Posterior vena cava (tissue), 2 donors: ENCODE measurements at regions not wholly inside any gene's neighbourhood (a gene's known extent, or its start where the extent isn't known, plus 50 kb on each side); places are given as distances from the start of the nearest gene placed in this dataset.

Experiments
- DNase-seq: peaks from one replicate; pipeline ENCODE4 v3.0.0-alpha.2; 2020; ENCODE audit warnings: low spot score
- intact Hi-C, 2 donors: fragments of 100-400 bp; cut with DNase I; formaldehyde crosslinking; loops; one replicate each; pipeline versions ENCODE4 v1.14.1 to v1.14.2; 2022 to 2023
- donor health status: DM: yes; HTN: yes; CAD: no.
- donor health status: DM: yes; HTN: yes; CAD: no.

GRCh38 chr12:61808856-61809255 lies 451.3 kb upstream of the USP15 start:
- intact Hi-C loops: no loop called here
- no peak for DNase-seq

GRCh38 chr12:61810486-61810885 lies 449.7 kb upstream of the USP15 start:
- intact Hi-C loops: no loop called here
- no peak for DNase-seq

DNA sequence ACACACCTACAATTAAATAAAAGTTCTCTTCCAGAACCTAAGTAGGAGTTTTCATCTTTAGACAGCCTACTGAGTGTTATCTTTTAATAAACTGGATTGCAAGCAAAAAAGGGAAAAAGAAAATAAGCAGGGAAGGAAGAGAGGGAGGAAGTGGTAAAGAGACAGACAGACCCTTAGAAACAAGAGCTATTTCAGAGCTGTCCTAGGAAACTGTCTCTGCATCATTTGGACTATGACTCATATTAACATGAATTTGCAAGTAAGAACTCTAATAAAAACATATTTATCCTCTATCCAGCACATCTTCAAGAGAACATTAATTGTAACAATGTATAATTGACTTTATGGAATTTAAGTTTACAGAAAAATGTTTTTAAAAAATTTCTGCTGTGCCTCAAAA lies 438.8 kb upstream of the USP15 start:
- intact Hi-C loops: no loop called here
- DNase-seq: no peak

DNA sequence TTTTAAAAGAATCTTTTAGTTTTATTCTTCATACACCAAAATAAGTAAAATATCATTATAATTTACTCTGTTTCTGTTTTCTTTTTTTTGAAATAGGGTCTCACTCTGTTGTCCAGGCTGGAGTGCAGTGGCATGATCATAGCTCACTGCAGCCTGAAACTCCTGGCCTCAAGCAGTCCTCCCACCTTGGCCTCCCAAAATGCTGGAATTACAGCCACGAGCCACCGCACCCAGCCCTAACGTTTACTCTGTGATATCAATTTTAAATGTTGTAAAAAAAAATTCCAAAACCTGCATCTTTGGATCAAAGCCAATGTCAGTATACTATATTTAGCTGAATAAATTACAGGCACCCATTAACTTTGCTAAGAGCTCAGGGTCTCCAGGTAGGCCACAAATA lies 437.1 kb upstream of the USP15 start:
- intact Hi-C loops: no loop called here
- no peak for DNase-seq

DNA sequence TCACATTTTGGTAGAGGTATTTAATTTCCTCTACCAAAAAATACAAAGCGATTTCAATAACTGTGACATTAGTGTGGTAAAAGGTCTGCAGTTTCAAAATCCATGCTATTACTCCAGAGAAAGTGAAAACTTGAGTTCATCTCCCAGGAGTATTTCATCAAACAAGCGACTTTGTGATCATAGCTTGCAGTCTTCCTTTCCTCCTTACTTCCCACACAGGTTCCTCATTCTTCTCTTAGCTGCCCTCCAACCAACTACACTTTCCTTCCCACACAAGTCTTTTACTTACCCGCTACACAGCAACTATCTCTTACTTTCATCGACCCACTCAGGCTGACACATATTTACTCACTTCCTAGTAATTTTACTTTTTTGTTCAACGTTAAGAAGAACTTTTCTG lies 413.4 kb upstream of the USP15 start:
- no peak for DNase-seq
- intact Hi-C loops: no loop called here

GRCh38 chr12:61848893-61849292 lies 411.3 kb upstream of the USP15 start:
- no peak for DNase-seq
- intact Hi-C loops: no loop called here

GRCh38 chr12:61853945-61854344 lies 406.3 kb upstream of the USP15 start:
- intact Hi-C loops: no loop called here
- DNase-seq: no peak

GRCh38 chr12:61854902-61855301 lies 405.3 kb upstream of the USP15 start:
- no peak for DNase-seq
- intact Hi-C loops: no loop called here

DNA sequence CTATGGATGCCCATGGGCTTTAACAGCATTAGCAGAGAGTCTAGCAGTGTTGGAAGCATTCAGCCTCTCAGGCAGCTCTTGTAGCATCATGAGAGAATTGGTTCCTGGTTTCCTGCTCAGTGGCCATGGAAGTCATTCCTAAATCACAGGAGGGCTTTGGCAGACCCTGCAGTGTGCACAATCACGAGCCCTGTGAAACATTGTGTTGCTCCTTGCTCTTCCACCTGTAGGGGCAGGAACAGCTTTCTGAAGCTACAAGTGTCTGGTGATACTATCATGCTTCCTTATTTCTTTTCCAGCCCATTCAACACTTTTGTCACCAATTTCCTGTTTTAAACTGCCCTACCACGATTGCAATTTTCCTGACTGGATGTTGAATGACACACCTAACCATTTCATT lies 402.2 kb upstream of the USP15 start:
- intact Hi-C loops: no loop called here
- DNase-seq: no peak

- intact Hi-C loops: no loop called here
- DNase-seq: no peak
These were observed 399.8 kb upstream of the USP15 start for GRCh38 chr12:61860451-61860850.

GRCh38 chr12:61862986-61863385 lies 397.2 kb upstream of the USP15 start:
- intact Hi-C loops: no loop called here
- no peak for DNase-seq

GRCh38 chr12:61863811-61864210 lies 396.4 kb upstream of the USP15 start:
- intact Hi-C loops: no loop called here
- DNase-seq: no peak

GRCh38 chr12:61869796-61870195 lies 390.4 kb upstream of the USP15 start:
- intact Hi-C loops: no loop called here
- DNase-seq: no peak

- intact Hi-C loops: no loop called here
- no peak for DNase-seq
These were observed 389.3 kb upstream of the USP15 start for GRCh38 chr12:61870658-61871484.

DNA sequence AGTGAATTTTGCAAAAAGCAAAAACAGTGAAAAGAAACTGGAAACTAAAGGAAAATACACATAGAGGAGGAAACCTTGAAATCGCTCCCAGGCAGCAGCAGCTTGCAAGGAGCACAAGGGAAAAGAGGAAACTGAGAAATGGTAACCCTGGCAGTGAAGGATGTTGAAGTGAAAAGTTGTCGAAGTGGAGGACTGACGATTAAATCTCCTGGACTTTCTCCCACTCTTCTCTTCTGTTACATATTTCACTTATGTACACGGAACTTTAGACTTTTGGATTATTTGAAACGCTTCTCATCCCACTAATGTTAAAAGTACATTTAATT lies 388.8 kb upstream of the USP15 start:
- intact Hi-C loops: no loop called here
- no peak for DNase-seq

GRCh38 chr12:61879229-61879628 lies 381.0 kb upstream of the USP15 start:
- peak; percentile 77 for DNase-seq
- intact Hi-C loops: no loop called here

- intact Hi-C loops: no loop called here
These were observed 380.0 kb upstream of the USP15 start for GRCh38 chr12:61880186-61880585.

DNA sequence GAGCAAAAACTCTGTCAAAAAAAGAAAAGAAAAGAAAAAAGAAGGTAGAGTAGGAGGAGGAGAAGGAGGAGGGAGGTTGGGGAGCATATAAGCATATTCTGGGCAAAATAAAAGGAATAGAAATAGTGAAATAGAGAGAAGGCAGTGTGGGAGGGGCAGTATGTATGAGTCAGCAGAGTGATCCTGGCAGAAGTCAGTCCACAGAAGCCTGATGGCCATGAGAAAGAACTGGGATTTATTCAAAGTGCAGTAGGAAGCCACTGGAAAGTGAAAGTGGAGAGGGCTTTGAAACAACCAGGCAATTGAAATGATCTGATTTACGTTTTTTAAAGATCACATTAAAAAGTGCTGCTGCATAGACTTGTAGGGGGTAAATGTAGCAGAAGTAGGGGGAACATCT lies 368.6 kb upstream of the USP15 start:
- no peak for DNase-seq
- intact Hi-C loops: no loop called here

More at GRCh38 chr12:61880186-61880585, 380.0 kb upstream of the USP15 start:
- DNase-seq: peak; percentile 59

DNA sequence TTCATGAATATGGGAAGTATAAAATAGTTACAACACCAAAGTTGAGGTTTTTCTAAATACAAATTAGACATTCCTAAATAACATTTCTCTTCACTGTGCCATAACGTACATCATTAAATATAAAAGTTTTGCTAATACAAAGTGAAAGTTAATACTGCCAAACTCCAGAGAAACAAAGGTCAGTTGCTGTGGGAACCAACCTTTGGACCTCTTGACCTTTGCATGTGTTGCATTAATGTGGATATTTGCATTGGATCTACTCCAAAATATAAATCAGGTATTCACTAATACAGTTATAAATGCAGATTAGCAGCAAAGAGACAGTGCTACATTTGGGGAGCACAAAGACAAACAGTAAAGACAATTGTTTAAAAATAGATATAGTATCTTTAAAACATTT lies 366.0 kb upstream of the USP15 start:
- intact Hi-C loops: no loop called here
- DNase-seq: no peak

DNA sequence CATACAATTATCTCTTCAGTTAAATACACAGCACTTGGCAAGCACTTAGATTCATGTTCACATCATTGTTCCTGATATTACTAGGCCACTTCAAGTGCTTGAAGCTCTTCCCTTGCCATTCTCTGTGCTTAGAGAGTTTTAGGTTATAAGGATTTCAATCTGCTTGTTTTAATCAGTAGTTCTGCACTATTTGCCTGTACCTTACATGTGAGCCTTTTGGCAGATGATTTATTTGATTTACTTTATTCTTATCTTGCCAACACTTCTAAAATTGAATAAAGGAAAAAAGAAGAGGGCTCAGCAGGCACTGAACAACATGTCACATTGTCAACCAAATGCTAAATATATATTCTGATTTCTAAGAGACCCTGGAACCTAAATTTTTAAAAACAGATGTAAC lies 363.8 kb upstream of the USP15 start:
- intact Hi-C loops: no loop called here
- no peak for DNase-seq

DNA sequence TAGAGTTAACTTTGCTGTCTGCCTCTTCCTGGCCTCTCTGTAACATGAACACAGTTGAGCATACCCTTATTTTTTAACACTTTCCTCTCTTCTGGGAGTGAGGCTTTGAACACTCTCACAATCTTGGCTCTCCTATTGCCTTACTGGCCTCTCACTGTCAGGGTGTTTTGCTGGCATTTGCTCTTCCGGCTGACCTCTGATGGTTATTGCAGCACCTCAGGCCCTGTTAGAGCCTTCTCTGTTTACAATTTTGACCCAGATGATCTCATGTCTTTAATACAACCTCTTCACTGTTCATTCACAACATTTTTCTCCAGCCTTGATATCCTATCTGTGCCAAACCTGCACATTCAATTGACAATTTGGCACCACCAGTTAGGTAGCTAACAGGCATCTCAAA lies 357.8 kb upstream of the USP15 start:
- DNase-seq: no peak
- intact Hi-C loops: no loop called here

DNA sequence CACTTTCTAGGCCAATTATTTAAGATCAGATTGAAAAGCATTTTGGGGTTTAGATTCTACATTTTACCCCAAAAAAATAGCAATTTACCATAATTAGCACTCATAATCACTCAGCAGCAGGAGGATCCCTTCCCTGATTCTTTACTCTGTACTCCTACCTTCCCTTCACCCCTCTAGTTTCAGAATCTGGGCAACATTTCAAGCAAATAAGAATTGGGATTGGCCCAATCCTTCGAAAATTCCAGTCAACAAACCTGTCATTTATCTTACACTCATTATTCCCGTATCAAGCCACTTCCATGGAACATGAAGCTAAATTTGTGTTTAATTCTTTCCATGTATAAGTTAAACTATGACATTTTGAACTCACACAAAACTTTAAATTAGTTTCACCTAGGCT lies 349.1 kb upstream of the USP15 start:
- no peak for DNase-seq
- intact Hi-C loops: no loop called here
